ENCODE measurements at regions not wholly inside any gene's neighbourhood (a gene's known extent, or its start where the extent isn't known, plus 50 kb on each side); places are given as distances from the start of the nearest gene placed in this dataset.
"Not testable (repeated sequence)": the region's sequence is repeated elsewhere in the genome, so short reads cannot be mapped to it uniquely, and the experiment has no call there.

DNA sequence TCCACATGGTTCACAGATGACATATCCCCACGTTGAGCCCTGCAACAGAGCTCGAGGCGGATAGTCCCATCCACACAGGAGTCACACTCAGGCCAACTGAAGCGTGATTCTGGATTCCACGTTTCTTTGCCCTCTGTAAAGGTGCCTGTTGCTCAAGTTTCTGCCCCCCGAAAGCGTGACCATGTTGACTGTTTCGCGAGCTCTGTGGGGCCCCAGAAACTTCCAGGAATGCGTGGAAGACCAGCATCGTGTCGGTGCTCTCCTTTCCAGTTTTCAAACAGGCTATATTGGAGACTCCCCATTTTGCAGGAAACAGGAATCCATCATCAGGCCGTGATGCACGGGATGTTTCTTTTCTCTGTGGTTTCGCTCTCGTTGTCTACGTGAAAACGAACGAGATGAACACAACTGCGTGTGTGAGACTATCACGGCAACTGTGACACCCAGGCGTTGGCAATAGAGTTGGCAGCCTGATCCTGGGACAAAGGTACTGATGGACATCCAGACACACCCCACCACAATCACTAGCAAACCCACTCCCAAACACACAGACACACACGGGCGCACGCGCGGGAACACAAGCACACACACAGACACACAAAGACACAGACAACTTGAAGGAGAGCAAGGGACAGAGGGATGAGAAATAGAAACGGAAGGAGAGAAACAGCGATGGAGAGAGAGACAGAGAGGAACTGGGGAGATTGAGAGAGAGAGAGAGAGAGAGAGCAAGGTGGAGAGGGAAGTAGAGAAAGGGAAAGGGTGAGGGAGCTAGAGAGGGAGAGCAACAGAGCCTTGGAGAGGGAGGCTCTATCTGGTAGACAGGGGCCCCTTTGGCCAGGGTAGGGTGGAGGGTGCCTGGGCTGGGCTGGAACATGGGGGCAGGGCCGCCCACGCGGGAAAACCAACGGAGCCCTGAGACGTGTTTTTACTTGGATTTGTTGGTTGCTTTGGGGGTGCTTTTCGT lies 1609.3 kb downstream of the SPATA31A7 start:
- DNase-seq (ENCODE audit: low read depth): not testable (repeated sequence)

DNA sequence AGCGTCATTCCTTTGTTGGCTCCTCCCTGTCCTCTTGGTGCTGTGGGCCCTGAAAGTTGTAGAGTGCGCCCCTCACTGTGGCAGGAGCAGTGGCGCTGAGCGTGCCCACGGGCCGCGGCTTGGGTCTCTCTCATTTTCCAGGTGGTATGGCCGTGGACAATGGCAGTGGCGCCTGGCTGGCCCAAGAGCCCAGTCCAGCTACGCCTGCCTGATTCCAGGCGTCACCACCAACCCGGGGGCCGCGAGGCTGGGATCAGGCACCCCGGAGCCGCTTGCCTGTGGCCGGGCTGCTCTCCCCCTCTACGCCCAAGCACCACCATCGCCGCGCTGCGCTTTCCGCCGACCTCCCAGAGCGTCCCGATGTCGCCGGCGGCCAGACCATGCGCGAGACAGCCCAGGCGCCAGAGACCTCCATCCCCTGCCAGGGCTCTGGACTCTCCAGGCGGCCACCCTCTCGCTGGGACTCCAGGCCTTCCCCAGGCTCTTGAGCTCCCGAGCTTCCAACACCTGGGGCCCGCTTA lies 1610.1 kb downstream of the SPATA31A7 start:
- DNase-seq (ENCODE audit: low read depth): not testable (repeated sequence)

DNA sequence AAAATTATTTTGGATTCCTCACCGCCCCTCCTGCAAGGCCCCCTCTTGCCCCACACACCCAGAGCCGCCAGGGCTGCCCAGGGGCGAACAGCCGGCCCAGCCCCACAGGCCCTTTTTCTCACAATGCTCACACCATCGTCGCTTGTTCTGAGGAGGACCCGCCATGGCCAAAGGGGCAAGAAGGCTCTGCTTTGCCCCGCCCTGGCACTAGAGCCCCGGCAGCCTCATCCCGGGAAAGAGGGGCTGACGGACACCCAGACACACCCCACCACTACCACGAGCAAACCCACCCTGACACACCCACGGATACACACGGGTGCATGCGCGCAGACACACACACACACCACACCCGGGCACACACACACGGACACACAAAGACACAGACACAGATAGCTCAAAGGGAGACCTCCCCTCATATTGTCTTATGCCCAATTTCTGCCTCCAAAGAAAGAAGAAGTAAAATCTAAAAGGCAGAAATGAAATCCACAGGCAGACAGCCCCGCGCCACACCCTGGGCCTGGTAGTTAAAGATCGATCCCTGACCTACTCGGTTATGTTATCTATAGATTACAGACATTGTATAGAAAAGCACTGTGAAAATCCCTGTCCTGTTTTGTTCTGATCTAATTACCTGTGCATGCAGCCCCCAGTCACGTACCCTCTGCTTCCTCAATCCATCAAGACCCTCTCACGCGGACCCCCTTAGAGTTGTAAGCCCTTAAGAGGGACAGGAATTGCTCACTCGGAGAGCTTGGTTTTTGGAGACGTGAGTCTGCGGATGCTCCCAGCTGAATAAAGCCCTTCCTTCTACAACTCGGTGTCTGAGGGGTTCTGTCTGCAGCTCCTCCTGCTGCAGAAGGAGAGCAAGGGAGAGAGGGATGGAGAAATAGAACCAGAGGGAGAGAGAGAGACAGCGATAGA lies 1610.9 kb downstream of the SPATA31A7 start:
- DNase-seq (ENCODE audit: low read depth): not testable (repeated sequence)

DNA sequence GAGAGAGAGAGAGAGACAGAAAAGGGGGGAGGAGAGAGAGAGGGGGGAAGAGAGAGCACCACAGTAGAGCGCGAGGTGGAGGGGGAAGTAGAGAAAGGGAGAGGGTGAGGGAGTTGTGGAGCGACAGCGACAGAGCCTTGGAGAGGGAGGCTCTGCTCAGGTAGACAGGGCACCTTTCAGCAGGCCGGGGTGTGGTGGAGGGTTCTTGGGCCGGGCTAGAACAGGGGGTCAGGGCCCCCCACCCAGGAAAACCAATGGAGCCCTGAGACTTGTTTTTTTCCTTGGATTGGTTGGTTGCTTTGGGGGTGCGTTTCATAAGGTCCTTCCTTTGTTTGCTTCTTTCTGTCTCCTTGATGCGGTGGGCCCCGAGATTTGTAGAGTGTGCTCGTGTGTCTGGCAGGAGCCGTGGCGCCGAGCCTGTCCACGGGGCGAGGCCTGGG lies 1611.6 kb downstream of the SPATA31A7 start:
- DNase-seq (ENCODE audit: low read depth): not testable (repeated sequence)

DNA sequence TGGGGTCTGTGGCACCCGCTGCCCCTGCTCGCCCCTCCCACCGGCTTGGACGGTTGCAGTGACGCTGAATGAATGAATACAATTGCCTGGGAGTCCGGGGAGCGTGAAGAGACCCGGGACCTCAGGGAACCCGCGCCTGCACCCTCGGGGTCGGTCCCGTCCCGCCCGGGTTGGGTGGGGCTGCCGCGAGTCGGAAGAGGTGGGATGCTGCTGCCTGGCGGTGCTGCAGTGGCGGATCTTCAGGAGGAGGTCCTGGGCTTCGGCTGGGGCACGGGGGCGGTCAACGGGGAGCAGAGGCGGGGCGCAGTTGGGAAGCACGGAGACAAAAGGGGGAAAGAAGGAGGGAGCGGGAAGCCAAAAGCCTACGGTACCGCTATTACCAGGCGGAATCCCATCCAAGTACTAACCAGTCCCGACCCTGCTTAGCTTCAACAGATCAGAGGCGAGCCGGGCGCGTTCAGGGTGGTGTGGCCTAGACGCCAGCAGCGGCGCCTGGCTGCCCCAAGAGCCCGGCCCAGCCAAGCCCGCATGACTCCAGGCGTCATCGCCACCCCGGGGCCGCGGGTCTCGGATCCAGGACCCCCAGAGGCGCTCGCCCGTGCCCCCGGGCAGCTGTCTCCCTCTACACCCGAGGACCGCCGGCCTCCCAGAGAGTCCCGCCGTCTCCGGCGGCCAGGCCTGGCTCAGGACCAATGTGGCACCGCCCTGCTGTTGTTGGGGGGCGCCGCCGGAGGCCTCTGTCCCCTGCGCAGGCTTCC lies 1612.3 kb downstream of the SPATA31A7 start:
- not testable (repeated sequence) for DNase-seq (ENCODE audit: low read depth)

DNA sequence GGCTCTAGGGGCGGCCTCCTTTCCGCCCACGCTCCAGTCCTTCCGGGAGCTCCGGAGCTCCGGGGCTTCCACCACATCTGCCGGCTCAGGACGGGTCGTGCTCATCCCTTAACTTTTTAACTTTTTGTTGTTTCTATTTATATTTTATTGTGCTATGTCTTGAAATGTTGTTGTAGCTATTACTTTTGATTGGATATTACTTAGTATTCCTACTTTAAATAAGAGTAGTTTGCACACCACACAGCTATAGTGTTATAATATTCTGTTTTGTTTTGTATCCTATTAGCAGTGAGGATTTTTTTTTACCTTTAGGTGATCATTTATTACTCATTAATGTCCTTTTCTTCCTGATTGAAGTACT lies 1612.9 kb downstream of the SPATA31A7 start:
- DNase-seq (ENCODE audit: low read depth): not testable (repeated sequence)

DNA sequence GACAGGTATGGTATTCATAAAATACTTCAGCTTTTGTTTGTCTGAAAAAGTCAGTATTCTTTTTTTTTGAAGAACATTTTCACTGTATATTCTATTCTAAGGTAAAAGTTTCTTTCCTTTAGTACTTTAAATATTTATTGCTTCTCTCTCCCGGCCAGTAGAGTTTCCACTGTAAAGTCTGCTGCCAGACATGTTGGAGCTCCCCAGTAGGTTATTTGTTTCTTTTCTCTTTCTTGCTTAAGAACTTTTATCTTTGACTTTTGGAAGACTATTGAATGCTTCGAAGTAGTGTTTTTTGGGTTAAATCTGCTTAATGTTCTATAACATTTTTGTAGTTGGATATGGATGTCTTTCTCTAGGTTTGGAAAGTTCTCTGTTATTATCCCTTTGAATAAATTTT lies 1613.3 kb downstream of the SPATA31A7 start:
- not testable (repeated sequence) for DNase-seq (ENCODE audit: low read depth)

DNA sequence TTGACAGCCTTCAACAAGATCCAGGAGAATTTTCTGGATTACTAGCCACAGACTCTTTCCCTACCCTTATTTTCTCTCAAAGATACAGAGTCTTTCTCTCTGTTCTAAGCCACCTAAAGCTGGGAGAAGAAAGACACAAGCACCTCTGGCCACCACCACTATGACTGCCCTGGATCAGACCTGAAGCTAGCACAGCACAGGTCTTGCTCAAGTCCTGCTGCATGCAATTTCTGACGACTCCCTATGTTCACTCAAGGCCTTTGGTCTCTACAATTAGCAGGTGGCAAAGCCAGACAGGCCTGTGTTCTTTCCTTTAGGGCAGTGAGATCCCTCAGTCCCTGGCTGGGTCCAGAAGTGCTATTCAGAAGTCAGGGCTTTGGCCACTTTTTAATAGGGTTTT lies 1614.5 kb downstream of the SPATA31A7 start:
- DNase-seq (ENCODE audit: low read depth): not testable (repeated sequence)

DNA sequence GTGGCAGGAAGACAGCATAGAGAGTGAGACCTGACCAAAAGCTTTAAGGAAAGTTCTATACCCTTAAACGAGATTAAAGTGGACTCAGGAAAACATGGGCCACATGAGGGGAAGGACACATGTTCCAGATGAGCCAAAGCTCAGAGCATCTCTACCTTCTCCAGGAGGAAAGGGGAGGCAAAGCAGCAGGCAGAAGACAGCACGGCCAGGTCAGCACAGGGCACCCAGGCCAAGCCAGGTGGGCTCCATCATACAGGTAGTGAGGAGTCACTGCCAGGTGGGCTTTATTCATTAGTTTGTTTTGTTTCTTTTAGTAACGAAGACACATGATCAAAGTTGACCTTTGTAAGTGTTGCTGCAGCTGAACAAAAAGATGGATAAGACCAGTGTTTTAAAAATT lies 1617.6 kb downstream of the SPATA31A7 start:
- not testable (repeated sequence) for DNase-seq (ENCODE audit: low read depth)

DNA sequence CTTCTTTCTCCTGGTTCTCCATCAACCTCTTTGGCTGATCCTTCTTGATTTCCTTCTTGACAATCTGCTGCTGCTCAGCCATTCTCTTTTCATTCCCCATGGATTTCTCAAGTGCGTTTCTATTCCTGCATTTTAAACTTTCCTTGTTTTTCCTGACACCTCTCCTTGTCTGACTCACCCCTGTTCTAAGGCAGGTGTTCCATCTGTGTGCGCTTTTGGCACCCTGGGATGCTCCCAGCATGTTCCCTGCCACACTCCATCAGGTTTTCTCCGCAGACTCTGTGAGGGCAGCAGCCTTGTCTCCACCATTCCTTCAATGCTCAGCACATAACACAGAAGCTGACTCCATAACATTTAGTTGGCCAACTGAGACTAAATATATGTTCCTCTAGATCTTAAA lies 1618.2 kb downstream of the SPATA31A7 start:
- DNase-seq (ENCODE audit: low read depth): not testable (repeated sequence)

DNA sequence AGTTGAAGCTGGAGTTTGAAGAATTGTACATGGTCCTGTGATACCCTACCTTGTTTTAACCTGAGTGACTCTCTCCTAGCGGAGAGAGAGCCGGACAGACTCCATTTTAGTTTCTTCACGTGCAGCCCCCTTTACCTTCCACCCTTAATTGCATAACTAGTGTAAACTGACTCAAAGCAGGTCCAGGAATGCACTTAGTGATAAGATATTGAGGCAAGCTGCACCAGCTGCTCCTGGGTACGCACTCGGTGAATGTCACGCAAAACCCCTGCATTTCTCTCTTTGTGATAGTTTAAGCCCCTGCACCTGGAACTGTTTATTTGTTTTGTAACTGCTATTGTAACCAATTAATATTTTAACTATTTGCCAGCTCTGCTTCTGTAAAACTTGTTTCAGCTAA lies 1620.5 kb downstream of the SPATA31A7 start:
- DNase-seq (ENCODE audit: low read depth): not testable (repeated sequence)

DNA sequence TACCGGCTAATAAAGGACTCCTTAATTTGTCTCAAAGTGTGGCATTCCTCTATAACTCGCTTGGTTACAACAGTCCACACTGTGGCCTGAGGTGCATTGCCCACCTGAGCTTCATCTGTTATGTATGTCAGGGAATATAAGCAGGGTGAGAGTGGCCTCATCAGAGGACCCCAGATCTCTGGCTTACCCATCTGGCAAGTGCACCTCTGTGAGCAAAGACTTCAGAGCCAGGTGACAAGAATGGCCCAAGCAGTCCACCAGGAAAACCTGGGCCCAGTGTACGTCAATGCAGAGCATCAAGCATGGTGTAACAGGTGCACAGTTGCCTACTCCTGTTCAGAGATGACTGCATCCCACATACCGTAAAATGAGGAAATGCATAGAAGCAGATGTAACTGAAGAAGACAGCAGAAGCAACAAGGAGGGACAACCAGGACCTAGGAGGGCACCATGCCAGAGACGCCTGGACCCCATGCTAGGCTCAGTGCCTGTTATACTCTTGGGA lies 1621.0 kb downstream of the SPATA31A7 start:
- DNase-seq (ENCODE audit: low read depth): not testable (repeated sequence)

DNA sequence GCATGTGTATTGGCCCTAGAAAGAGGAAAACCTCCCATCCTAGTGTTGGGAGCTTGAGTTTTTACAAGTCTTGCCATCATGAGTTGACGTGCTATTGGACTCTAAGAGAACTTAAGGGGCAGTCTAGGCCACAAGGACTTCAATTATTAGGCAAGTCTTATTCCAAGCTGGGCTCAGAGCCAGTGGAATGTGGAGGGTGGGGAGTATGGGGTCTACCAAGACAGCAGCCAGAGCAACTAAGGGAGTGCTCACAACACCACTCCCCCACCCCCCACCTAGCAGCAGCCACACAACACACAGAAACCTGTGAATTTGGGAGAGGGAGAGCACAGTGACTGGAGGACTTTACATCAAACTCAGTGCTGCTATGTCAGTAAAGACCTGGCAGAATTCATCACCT lies 1625.6 kb downstream of the SPATA31A7 start:
- DNase-seq (ENCODE audit: low read depth): not testable (repeated sequence)

DNA sequence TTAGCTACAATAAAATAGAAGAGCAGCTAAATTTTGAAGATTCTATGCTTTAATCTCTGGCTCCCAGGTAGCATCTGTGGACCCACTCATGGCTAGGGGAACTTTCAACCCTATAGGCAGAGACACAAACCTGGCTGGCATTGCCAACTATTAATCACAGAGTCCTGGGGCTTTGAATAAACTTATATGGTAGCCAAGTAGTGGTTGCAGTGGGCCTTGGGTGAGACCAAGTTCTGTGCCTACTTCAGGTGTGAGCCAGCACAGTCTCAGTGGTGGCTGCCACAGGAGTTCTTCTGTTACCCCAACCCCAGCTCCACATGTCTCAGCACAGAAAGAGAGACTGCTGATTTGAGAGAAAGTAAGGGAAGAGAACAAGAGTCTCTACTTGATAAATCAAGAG lies 1626.5 kb downstream of the SPATA31A7 start:
- not testable (repeated sequence) for DNase-seq (ENCODE audit: low read depth)

DNA sequence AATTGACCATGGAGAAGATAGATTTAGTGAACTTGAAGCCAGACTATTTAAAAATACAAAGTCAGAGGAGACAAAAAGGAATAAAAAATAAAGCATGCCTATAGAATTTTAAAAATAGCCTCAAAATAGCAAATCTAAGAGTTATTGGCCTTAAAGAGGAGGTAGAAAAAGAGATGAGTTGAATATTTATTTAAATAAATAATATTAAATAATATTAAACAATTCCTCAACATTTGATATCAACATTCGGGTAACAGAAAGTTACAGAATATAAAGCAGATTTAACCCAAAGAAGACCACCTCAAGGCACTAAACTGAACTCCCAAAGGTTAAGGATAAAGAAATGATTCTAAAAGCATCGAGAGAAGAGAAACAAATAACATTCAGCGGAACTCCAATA lies 1627.4 kb downstream of the SPATA31A7 start:
- not testable (repeated sequence) for DNase-seq (ENCODE audit: low read depth)

DNA sequence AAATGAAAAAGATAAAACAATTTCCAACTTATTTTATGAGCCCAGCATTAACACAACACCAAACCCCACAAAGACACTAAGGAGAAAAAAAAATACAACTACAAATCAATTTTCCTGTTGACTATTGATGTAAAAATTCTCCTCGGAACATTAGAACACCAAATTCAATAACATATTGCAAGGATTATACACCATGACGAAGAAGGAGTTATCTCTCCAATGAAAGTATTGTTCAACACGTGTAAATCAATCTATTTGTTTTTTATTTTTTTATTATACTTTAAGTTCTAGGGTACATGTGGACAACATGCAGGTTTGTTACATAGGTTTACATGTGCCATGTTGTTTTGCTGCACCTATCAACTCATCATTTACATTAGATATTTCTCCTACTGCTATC lies 1632.3 kb downstream of the SPATA31A7 start:
- not testable (repeated sequence) for DNase-seq (ENCODE audit: low read depth)

DNA sequence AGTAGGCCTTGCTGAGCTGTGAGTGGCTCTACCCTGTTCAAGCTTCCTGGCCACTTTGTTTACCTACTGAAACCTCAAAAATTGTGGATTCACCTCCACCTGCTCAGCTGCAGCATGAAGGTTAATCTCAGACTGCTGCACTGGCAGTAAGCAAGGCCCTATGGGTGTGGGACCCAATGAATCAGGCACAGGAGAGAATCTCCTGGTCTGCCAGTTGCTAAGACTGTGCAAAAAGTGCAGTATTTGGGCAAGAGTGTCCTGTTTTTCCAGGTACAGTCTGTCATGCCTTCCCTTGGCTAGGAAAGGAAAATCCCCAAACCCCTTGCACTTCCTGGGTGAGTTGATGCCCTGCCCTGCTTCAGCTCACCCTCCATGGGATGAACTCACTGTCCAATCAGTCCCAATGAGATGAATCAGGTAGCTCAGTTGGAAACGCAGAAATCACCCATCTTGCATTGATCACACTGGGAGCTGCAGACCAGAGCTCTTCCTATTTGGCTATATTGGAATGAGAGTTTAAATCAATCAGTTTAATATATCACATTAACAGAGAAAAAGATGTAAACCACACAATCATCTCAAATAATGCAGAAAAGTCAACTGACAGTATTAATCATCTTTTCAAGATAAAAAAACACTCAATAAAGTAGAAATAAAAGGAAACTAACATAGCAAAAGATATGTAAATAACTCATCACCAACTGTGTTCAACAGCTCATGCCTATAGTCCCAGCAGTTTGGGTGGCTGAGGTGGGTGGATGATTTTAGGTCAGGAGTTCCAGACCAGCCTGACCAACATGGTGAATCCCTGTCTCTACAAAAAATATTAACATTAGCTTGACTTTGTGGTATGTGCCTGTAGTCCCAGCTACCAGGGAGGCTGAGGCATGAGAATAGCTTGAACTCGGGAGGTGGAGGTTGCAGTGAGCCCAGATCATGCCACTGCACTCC lies 1638.4 kb downstream of the SPATA31A7 start:
- DNase-seq (ENCODE audit: low read depth): not testable (repeated sequence)

DNA sequence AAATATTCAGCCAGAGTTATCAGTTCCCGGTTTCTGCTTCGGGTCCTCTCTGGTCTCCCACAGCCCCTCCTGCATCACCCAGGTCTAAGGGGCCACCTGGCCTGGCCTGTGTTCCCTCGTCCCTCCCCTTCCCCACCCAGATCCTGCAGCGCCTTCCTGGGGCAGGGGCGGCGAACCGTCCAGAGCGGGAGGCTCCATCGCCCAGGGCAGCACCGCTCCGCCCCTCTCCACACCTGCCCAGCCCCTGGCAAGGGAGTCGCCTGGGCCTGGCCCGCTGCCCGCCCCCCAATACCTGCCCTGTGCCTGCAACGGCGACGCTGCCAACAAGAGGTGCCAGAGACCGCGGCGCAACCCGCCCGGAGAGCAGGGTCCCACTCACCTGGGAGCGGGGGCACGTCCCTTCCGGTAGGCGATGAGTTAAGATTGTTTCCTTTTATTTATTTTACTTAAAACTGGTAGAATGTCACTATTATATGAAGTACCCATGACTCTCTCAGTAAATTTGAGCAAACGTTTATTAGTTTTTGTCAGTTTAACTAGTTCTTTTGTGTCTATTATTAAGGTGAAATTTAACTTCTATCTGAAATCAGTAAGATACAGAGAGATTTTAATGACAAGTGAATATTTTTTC lies 1641.1 kb downstream of the SPATA31A7 start:
- not testable (repeated sequence) for DNase-seq (ENCODE audit: low read depth)

All from activated T-helper 1 cell treated with Interleukin-2 at 50 U/mL for 16 hours (primary cell).